ENCODE measurements at regions not wholly inside any gene's neighbourhood (a gene's known extent, or its start where the extent isn't known, plus 50 kb on each side); places are given as distances from the start of the nearest gene placed in this dataset.

DNA sequence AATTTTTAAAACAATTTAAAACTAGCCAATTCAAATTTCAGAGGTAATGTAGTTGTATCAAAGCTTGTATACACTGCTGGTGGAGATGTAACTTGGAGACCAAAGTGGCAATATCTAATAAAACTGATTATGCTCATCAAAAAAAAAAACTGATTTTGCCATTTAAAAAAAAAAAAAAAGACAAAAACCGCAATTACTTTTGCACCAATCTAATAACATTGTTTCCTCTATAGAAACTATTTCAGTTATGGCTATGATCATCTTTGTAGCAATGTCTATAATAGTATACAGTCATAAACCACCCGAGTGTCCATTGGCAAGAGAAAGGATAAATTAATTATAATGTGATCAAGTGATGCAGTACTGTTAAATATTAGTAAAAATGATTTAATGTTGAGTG lies 149.3 kb upstream of the SEMA6D start:
- TF ChIP-seq, protein P1, sequence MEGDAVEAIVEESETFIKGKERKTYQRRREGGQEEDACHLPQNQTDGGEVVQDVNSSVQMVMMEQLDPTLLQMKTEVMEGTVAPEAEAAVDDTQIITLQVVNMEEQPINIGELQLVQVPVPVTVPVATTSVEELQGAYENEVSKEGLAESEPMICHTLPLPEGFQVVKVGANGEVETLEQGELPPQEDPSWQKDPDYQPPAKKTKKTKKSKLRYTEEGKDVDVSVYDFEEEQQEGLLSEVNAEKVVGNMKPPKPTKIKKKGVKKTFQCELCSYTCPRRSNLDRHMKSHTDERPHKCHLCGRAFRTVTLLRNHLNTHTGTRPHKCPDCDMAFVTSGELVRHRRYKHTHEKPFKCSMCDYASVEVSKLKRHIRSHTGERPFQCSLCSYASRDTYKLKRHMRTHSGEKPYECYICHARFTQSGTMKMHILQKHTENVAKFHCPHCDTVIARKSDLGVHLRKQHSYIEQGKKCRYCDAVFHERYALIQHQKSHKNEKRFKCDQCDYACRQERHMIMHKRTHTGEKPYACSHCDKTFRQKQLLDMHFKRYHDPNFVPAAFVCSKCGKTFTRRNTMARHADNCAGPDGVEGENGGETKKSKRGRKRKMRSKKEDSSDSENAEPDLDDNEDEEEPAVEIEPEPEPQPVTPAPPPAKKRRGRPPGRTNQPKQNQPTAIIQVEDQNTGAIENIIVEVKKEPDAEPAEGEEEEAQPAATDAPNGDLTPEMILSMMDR (IDR thresholded peaks at IDR 0.05): no peak
- no peak for TF ChIP-seq ZFX (IDR thresholded peaks at IDR 0.05; ENCODE audit: borderline replicate concordance)
